GM19397 (cell line): ENCODE measurements at regions not wholly inside any gene's neighbourhood (a gene's known extent, or its start where the extent isn't known, plus 50 kb on each side); places are given as distances from the start of the nearest gene placed in this dataset.
"Not testable (repeated sequence)": the region's sequence is repeated elsewhere in the genome, so short reads cannot be mapped to it uniquely, and the experiment has no call there.

Experiments
- ATAC-seq: cut with Tn5 transposase; IDR thresholded peaks from one replicate; pipeline ENCODE4 v1.9.1; 2021; ENCODE audit warnings: mild to moderate bottlenecking, moderate library complexity; ENCODE audit not compliant: unreplicated experiment

DNA sequence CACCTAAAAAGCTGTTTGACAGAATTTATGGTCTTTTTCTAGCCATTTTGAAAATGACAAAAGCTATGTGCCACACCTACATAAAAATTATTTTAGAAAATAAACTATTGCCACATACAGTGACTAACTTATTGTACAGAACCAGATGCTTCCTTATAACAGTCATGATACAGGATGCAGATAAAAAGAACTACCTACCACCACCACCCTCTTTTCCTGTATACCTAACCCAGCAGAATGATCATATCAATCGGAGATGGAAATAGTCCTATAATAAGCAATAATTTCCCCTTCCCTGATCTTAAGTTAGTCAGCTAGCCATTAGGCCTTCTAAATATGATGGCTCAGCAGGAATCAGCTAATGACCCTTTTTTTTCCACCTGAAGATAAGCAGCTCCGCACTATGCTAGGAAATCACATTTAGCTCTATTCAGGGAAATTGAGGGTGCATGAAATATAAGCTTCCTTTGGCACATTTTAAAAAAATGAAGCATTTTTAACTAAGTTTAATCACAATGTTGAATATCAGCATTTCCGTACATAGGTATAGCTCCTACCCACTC is 155.5 kb upstream of the SETMAR start:
- no peak for ATAC-seq

DNA sequence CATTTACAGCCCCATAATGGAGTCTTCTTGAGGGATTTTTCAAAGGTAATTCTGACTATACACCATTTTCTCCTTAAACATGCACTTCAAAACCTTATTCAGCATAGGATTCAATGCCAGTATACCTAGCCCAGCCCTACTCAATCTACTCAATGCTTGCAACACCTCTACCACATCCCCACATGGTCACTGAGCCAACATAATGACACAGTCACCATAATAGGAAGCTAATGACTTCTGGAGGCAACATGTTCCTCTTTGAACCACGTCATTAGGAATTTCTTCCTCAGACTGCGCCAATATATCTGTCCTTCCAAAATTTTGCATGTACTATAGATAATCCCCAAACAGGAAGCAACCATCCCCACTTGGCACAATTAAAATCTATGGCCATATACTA is 153.9 kb upstream of the SETMAR start:
- ATAC-seq, result no peak

- ATAC-seq, result no peak
Measured at GRCh38 chr3:4150816-4151215, 152.4 kb upstream of the SETMAR start.

GRCh38 chr3:4151859-4152258 is 151.3 kb upstream of the SETMAR start:
- ATAC-seq, result no peak

DNA sequence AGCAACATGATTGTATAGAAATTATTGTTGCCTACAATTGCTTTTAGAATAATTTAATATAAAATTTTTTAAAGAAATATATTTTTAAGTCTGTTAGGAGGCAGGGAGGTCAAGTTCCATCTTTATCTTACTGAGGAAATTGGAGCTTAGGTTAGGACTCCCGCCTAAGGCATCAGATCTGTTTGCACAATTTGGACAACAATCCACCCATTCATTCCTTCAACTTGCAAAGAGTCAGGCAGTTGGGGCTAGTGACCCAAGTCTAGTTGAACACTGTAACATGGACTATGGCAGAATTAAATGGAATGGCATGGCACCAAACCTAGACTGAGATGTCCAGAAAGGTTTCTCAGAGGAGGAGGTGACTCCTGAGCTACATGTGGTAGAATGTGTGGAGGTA is 149.4 kb upstream of the SETMAR start:
- ATAC-seq, result no peak

- ATAC-seq, result no peak
Measured at GRCh38 chr3:4158329-4158728, 144.8 kb upstream of the SETMAR start.

DNA sequence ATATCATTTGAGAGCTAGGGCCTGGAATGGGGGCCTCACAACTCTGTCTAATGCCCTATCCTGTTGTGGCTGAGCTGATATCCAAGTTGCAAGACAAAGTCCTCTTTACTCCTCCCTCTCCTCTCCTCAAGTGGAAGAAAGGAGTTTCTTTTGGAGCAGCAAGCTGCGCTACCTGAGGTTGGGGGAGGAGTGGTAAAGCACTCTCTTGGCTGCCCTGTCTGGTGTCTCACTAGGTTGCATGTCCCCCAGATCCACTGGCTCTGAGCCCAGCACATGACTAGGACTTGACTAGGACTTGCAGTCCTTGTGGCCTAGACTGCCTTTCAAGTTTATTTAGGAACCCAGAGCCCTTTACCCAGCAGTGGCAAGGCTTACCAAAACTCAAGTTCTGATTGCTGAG is 141.1 kb upstream of the SETMAR start:
- ATAC-seq, result no peak

GRCh38 chr3:4163011-4163410 is 140.2 kb upstream of the SETMAR start:
- ATAC-seq, result no peak

DNA sequence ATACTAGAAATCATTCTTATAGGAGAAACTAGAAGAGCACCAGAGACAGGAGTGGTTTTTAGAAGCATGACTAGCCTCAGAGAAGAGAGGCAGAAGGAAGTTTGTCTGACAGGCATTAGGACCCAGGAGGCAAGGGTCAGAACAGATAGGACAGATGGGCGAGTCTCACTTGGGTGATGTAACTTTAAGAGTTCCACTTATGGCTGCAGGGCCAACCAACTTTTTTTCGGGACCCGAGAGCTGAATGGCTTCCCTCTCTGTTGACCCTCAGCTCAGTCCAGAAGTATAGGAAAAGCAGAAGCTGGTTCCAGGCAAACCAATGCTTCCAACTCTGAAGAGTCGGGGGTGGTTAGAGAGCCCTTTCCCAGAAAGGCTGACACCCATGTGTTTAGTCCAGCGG is 136.6 kb upstream of the SETMAR start:
- ATAC-seq, result no peak

DNA sequence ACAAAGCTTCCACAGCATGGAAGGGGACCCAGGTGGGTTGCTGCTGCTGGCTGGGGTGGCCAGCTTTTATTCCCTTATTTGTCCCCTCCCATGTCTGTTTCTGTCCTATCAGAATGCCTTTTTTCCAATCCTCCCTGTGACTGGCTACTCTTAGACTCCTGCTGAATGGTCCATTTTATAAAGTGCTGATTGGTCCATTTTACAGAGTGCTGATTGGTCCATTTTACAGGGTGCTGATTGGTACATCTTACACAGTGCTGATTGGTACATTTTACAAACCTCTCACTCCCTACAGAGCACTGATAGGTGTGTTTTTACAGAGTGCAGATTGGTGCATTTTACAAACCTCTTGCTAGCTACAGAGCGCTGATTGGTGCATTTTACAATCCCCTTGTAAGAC is 135.9 kb upstream of the SETMAR start:
- not testable (repeated sequence) for ATAC-seq

- no peak for ATAC-seq
Measured at GRCh38 chr3:4174791-4175190, 128.4 kb upstream of the SETMAR start.

- no peak for ATAC-seq
Measured at GRCh38 chr3:4191971-4192370, 111.2 kb upstream of the SETMAR start.

DNA sequence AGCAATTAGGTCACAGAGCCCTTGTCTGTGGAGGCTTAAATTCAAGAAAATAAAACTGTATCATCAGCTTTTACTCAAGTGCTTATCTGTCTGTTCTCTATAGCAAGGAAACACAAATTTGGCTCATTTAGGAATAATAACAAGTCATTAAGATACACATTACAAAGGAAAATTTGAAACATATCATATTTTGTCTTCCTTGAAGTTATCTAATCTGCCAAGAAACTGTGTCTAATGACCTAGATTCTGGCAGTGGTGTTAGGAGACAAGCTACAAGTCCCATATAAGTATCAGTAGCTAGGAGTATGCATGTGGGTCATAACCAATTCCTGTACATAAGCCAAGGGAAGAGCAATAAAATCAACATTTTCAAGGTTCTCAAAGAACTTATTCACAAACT is 108.2 kb upstream of the SETMAR start:
- no peak for ATAC-seq

- ATAC-seq, result no peak
Measured at GRCh38 chr3:4196506-4197147, 106.5 kb upstream of the SETMAR start.

DNA sequence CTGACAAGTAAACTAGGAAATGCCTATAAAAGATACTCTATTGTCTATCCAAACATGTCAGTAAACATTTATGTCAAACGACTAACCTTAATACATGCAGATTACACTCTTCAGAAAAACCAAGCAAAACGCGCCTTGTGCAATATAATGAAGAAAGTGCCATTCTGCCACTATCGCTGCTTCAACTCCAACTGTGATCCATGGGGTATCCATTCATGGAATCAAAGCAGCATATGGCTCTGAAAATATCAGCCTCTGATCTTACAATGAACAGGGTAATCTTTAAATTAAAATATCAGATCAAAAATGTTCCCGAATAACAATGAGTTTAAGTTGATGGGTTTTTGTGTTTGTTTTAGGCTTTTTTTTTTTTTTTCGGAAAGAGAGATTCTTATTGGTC is 105.5 kb upstream of the SETMAR start:
- ATAC-seq, result no peak

DNA sequence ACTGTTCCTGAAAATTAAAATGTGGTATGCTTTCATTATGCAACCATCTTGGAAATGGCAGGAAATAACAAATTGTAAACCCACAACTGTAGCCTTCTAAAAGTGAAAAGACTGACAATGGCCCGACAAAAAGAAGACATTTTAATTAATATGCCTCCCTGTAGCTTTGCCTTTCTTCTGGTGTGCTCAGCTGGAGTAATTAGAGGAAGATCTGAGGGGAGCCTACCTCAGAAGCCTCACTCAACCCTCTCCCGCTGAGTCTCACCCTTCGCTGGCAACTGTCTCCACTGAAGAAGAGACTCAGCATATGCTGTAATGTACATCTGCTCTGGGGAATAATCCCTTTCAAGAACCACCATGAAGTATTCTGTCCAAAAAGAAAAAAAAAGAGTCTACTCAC is 104.7 kb upstream of the SETMAR start:
- ATAC-seq, result no peak

DNA sequence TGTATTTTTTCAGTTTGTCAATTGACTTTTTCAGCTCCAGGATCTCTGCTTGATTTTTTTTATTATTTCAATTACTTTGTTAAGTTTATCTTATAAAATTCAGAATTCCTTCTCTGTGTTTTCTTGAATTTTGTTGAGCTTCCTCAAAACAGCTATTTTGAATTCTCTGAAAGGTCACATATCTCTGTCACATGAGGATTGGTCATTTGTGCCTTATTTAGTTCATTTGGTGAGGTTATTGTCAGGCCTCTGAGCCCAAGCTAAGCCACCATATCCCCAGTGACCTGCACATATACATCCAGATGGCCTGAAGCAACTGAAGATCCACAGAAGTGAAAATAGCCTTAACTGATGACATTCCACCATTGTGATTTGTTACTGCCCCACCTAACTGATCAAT is 98.4 kb upstream of the SETMAR start:
- ATAC-seq, result not testable (repeated sequence)

- ATAC-seq, result no peak
Measured at GRCh38 chr3:4207672-4208071, 95.5 kb upstream of the SETMAR start.

DNA sequence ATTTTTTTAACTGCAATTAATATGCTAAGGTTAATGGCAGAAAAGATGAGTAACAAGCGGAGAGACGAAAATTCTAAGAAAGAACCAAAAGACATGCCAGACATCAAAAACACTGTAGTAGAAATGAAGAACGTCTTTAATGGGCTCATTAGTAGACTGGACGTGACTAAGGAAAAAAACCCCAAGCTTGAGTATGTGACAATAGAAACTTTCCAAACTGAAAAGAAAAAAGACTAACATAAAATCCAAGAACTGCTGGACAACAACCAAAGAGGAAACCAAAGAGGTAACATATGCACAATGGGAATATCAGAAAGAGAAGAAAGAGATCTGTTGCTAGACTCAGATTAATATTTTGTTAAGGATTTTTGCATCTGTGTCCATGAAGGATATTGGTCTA is 94.6 kb upstream of the SETMAR start:
- no peak for ATAC-seq

DNA sequence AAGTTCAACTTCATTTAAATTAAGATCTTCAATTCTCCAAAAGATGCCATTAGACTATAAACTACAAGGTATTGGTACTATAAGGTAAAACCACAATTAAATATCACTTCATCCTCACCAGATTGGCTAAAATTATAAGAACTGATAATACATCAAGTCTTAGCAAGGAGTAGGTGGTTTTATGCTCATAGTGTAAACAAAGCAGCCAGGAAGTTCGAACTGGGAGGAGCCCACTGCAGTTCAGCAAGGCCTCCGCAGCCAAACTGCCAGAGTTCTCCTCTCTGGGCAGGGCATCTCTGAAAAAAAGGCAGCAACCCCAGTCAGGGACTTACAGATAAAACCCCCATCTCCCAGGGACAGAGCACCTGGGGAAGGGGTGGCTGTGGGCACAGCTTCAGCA is 91.6 kb upstream of the SETMAR start:
- no peak for ATAC-seq

DNA sequence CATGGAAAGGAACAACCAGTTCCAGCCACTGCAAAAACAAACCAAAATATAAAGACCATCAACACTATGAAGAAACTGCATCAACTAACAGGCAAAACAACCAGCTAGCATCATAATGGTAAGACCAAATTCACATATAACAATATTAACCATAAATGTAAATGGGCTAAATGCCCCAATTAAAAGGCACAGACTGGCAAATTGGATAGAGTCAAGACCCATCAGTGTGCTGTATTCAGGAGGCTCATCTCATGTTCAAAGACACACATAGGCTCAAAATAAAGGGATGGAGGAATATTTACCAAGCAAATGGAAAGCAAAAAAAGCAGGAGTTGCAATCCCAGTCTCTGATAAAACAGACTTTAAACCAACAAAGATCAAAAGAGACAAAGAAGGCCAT is 89.7 kb upstream of the SETMAR start:
- not testable (repeated sequence) for ATAC-seq

- not testable (repeated sequence) for ATAC-seq
Measured at GRCh38 chr3:4216974-4217373, 86.2 kb upstream of the SETMAR start.
